HEK293 (cell line): ENCODE measurements at regions not wholly inside any gene's neighbourhood (a gene's known extent, or its start where the extent isn't known, plus 50 kb on each side); places are given as distances from the start of the nearest gene placed in this dataset.

Experiments
- CTCF ChIA-PET: fragments of 350-600 bp; formaldehyde crosslinking; extraction: SDS; loops from one replicate; lab custom pipeline; 2021; ENCODE audit warnings: antibody characterized with exemption; lab: Yijun Ruan, JAX
- POLR2A ChIA-PET: fragments of 300-600 bp; formaldehyde crosslinking; extraction: SDS; loops from one replicate; lab custom pipeline; 2020; ENCODE audit warnings: antibody characterized with exemption, inconsistent platforms; lab: Yijun Ruan, JAX
- H3K27ac ChIP-seq: fragments of 200-500 bp; sonication (Bioruptor generic); 2 replicates; pipeline ENCODE4 v1.5.1; 2014; ENCODE audit warnings: low read depth, low read length, control low read depth, inconsistent platforms; ENCODE audit errors: extremely low read depth
- H3K36me3 ChIP-seq, 2 experiments: fragments of 200-500 bp in 1 of 2; sonication (Bioruptor generic) in 1 of 2; 1 replicate in 1 of 2; 2 replicates in 1 of 2; pipeline ENCODE4 v1.5.1; 2014 to 2017; ENCODE audit warnings: inconsistent platforms in 2 of 2, low read length in 2 of 2; ENCODE audit not compliant: control insufficient read depth in 2 of 2, insufficient read depth in 1 of 2
- H3K4me1 ChIP-seq: fragments of 200-500 bp; sonication (Bioruptor generic); 2 replicates; pipeline ENCODE4 v1.5.1; 2014; ENCODE audit warnings: mild to moderate bottlenecking, low read length, inconsistent platforms; ENCODE audit not compliant: control insufficient read depth, insufficient read depth
- H3K4me3 ChIP-seq: 2 replicates; pipeline ENCODE4 v1.5.1; 2011; ENCODE audit warnings: low read depth, mild to moderate bottlenecking, control low read depth, low read length, moderate library complexity
- H3K9me3 ChIP-seq: fragments of 200-500 bp; sonication (Bioruptor generic); 2 replicates; pipeline ENCODE4 v1.5.1; 2014; ENCODE audit warnings: low read depth, low read length, inconsistent platforms; ENCODE audit not compliant: control insufficient read depth, insufficient read depth
- ELK4 ChIP-seq: IDR thresholded peaks from 2 replicates; pipeline ENCODE4 v1.6.1; 2011; ENCODE audit warnings: mild to moderate bottlenecking, low read depth, low read length, borderline replicate concordance
- IKZF3 ChIP-seq: fragments of 450-650 bp; IDR thresholded peaks from 2 replicates; pipeline ENCODE4 v1.5.0; 2018; ENCODE audit warnings: missing biosample characterization, mild to moderate bottlenecking, missing genetic modification characterization, moderate library complexity
- INSM2 ChIP-seq: fragments of 450-650 bp; formaldehyde crosslinking; IDR thresholded peaks from 2 replicates; pipeline ENCODE4 v1.5.1; 2016; ENCODE audit warnings: missing biosample characterization, missing genetic modification characterization
- KLF10 ChIP-seq: fragments of 450-650 bp; IDR thresholded peaks from 2 replicates; pipeline ENCODE4 v1.5.1; 2018; ENCODE audit warnings: missing biosample characterization, mild to moderate bottlenecking, missing genetic modification characterization
- KLF16 ChIP-seq: fragments of 450-650 bp; formaldehyde crosslinking; IDR thresholded peaks from 2 replicates; pipeline ENCODE4 v1.5.1; 2017; ENCODE audit warnings: missing biosample characterization, missing genetic modification characterization
- SALL2 ChIP-seq: fragments of 450-650 bp; formaldehyde crosslinking; IDR thresholded peaks from 2 replicates; pipeline ENCODE4 v1.5.0; 2017; ENCODE audit warnings: missing biosample characterization, mild to moderate bottlenecking, missing genetic modification characterization, borderline replicate concordance
- YY1 ChIP-seq: fragments of 450-650 bp; formaldehyde crosslinking; IDR thresholded peaks from 2 replicates; pipeline ENCODE4 v1.5.1; 2018; ENCODE audit warnings: missing biosample characterization, missing genetic modification characterization
- ZBTB48 ChIP-seq: fragments of 450-650 bp; formaldehyde crosslinking; IDR thresholded peaks from 2 replicates; pipeline ENCODE4 v1.5.1; 2016; ENCODE audit warnings: missing biosample characterization, missing genetic modification characterization
- ZFP3 ChIP-seq: fragments of 450-650 bp; formaldehyde crosslinking; IDR thresholded peaks from 2 replicates; pipeline ENCODE4 v1.5.1; 2016; ENCODE audit warnings: low read depth, missing biosample characterization, missing genetic modification characterization
- ZNF114 ChIP-seq: fragments of 450-650 bp; formaldehyde crosslinking; IDR thresholded peaks from 2 replicates; pipeline ENCODE4 v1.5.0; 2017; ENCODE audit warnings: missing biosample characterization, missing genetic modification characterization
- ZNF157 ChIP-seq: fragments of 450-650 bp; formaldehyde crosslinking; IDR thresholded peaks from 2 replicates; pipeline ENCODE4 v1.5.1; 2016; ENCODE audit warnings: missing biosample characterization, missing genetic modification characterization
- ZNF335 ChIP-seq: fragments of 450-650 bp; formaldehyde crosslinking; conservative IDR thresholded peaks from 2 replicates; pipeline ENCODE4 v1.5.1; 2016; ENCODE audit warnings: missing biosample characterization, missing genetic modification characterization
- ZNF350 ChIP-seq: fragments of 450-650 bp; formaldehyde crosslinking; IDR thresholded peaks from 2 replicates; pipeline ENCODE4 v1.5.0; 2017; ENCODE audit warnings: missing biosample characterization, mild to moderate bottlenecking, missing genetic modification characterization
- ZNF391 ChIP-seq: fragments of 450-650 bp; formaldehyde crosslinking; IDR thresholded peaks from 2 replicates; pipeline ENCODE4 v1.5.1; 2016; ENCODE audit warnings: low read depth, missing biosample characterization, missing genetic modification characterization, borderline replicate concordance
- ZNF488 ChIP-seq: fragments of 450-650 bp; formaldehyde crosslinking; IDR thresholded peaks from 2 replicates; pipeline ENCODE4 v1.5.1; 2016; ENCODE audit warnings: missing biosample characterization, missing genetic modification characterization
- ZNF513 ChIP-seq: fragments of 450-650 bp; IDR thresholded peaks from 2 replicates; pipeline ENCODE4 v1.5.1; 2018; ENCODE audit warnings: missing biosample characterization, missing genetic modification characterization
- ZNF529 ChIP-seq: fragments of 450-650 bp; formaldehyde crosslinking; IDR thresholded peaks from 2 replicates; pipeline ENCODE4 v1.5.1; 2017; ENCODE audit warnings: missing genetic modification characterization, missing biosample characterization; ENCODE audit not compliant: insufficient replicate concordance
- ZNF548 ChIP-seq: fragments of 450-650 bp; formaldehyde crosslinking; IDR thresholded peaks from 2 replicates; pipeline ENCODE4 v1.5.1; 2016; ENCODE audit warnings: missing biosample characterization, missing genetic modification characterization
- ZNF558 ChIP-seq: fragments of 450-650 bp; formaldehyde crosslinking; IDR thresholded peaks from 2 replicates; pipeline ENCODE4 v1.5.1; 2016; ENCODE audit warnings: missing biosample characterization, missing genetic modification characterization
- ZNF624 ChIP-seq: fragments of 450-650 bp; formaldehyde crosslinking; IDR thresholded peaks from 2 replicates; pipeline ENCODE4 v1.5.1; 2017; ENCODE audit warnings: missing biosample characterization, missing genetic modification characterization
- ZNF626 ChIP-seq: fragments of 450-650 bp; sonication (Bioruptor Pico); formaldehyde crosslinking; IDR thresholded peaks from 2 replicates; pipeline ENCODE4 v1.5.1; 2018; ENCODE audit warnings: missing biosample characterization, missing genetic modification characterization, inconsistent platforms
- ZSCAN30 ChIP-seq: fragments of 450-650 bp; IDR thresholded peaks from 2 replicates; pipeline ENCODE4 v1.5.1; 2018; ENCODE audit warnings: missing biosample characterization, mild to moderate bottlenecking, missing genetic modification characterization, moderate library complexity
- TF ChIP-seq, protein P1 (sequence below): fragments of 450-650 bp; formaldehyde crosslinking; IDR thresholded peaks from 2 replicates; pipeline ENCODE4 v1.5.1; 2017; ENCODE audit warnings: missing biosample characterization, missing genetic modification characterization
- TF ChIP-seq, protein P2 (sequence below): fragments of 450-650 bp; formaldehyde crosslinking; IDR thresholded peaks from 2 replicates; pipeline ENCODE4 v1.5.1; 2016; ENCODE audit warnings: missing biosample characterization, missing genetic modification characterization, low read depth

DNA sequence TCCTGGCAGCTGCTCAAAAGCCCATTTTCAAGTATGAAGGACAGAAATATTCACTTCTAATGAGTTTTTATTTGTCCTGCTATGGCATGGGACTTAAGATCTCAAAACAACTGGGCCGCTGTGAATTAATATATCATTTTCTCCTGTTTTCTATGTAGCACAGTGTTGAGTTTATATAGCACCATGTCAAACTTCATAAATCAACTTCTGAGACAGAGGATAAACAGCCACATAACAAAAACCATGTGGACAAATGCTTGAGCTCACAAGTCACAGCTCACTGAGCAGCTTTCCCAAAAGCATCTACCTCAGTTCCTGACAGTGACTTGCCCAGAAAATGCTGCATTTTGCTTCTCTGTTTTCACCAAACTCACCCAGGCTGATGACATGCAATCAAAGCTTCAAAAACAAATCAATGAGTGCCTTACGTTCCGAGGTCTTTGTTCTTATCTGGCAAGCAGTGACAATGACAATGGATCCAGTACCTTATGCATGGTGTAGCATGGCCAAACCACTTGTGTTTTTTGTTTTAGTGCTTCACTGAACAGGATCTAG lies 722.6 kb downstream of the LRRIQ3 start:
- H3K9me3 ChIP-seq: no peaks in the 10 kb centered on the region
- no peaks in the 10 kb centered on the region for H3K36me3 ChIP-seq
- ChIA-PET CTCF (no interaction called here), POLR2A (no interaction called here)
- H3K27ac ChIP-seq: no peak overlapping the region
- no peak overlapping the region for H3K4me3 ChIP-seq
- H3K4me1 ChIP-seq: no peaks in the 10 kb centered on the region
- TF ChIP-seq INSM2 (tag by site-specific recombination): no peak
- no peak for TF ChIP-seq KLF16 (tag by site-specific recombination)
- no peak for TF ChIP-seq IKZF3 (tag by site-specific recombination)
- TF ChIP-seq ZFP3 (tag by site-specific recombination): no peak
- no peak for TF ChIP-seq ELK4
- no peak for TF ChIP-seq ZBTB48 (tag by site-specific recombination)
- TF ChIP-seq ZNF488 (tag by site-specific recombination): no peak
- TF ChIP-seq ZNF548: no peak
- no peak for TF ChIP-seq ZNF513
- TF ChIP-seq ZNF391 (tag by site-specific recombination): no peak
- no peak for TF ChIP-seq ZNF335 (tag by site-specific recombination)
- TF ChIP-seq KLF10: no peak
- TF ChIP-seq ZNF114 (tag by site-specific recombination): no peak
- TF ChIP-seq ZSCAN30 (tag by site-specific recombination): no peak
- TF ChIP-seq ZNF558 (tag by site-specific recombination): no peak
- TF ChIP-seq, protein P1, sequence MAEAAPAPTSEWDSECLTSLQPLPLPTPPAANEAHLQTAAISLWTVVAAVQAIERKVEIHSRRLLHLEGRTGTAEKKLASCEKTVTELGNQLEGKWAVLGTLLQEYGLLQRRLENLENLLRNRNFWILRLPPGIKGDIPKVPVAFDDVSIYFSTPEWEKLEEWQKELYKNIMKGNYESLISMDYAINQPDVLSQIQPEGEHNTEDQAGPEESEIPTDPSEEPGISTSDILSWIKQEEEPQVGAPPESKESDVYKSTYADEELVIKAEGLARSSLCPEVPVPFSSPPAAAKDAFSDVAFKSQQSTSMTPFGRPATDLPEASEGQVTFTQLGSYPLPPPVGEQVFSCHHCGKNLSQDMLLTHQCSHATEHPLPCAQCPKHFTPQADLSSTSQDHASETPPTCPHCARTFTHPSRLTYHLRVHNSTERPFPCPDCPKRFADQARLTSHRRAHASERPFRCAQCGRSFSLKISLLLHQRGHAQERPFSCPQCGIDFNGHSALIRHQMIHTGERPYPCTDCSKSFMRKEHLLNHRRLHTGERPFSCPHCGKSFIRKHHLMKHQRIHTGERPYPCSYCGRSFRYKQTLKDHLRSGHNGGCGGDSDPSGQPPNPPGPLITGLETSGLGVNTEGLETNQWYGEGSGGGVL: no peak

DNA sequence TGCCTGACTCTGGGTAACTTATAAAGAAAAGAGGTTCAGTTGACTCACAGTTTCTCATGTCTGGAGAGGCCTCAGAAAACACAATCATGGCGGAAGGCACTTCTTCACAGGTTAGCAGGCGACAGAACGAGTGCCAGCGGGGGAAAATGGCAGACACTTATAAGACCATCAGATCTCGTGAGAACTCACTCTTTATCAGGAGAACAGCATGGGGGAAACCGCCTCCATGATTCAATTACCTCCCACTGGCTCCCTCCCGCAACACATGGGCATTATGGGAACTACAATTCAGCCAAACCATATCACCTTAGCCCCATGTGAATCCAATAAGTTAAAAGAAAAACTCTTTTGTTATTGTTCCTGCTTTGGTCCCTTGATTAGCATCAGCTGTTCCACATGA lies 725.2 kb downstream of the LRRIQ3 start:
- Histone ChIP-seq H3K27ac (no peak overlapping the region), H3K4me3 (no peak overlapping the region), H3K9me3 (no peaks in the 10 kb centered on the region), H3K4me1 (no peaks in the 10 kb centered on the region), H3K36me3 (no peaks in the 10 kb centered on the region)
- ChIA-PET CTCF (no interaction called here), POLR2A (no interaction called here)
- TF ChIP-seq ZNF157 (no peak), YY1 (tag by site-specific recombination) (peak; percentile 15; the same call in 1 of the 2 replicates), ZNF529 (no peak), ZNF350 (tag by site-specific recombination) (no peak), ZNF626 (tag by site-specific recombination) (no peak), SALL2 (no peak), ZNF624 (tag by site-specific recombination) (no peak), ZNF488 (tag by site-specific recombination) (no peak)
- TF ChIP-seq, protein P2, sequence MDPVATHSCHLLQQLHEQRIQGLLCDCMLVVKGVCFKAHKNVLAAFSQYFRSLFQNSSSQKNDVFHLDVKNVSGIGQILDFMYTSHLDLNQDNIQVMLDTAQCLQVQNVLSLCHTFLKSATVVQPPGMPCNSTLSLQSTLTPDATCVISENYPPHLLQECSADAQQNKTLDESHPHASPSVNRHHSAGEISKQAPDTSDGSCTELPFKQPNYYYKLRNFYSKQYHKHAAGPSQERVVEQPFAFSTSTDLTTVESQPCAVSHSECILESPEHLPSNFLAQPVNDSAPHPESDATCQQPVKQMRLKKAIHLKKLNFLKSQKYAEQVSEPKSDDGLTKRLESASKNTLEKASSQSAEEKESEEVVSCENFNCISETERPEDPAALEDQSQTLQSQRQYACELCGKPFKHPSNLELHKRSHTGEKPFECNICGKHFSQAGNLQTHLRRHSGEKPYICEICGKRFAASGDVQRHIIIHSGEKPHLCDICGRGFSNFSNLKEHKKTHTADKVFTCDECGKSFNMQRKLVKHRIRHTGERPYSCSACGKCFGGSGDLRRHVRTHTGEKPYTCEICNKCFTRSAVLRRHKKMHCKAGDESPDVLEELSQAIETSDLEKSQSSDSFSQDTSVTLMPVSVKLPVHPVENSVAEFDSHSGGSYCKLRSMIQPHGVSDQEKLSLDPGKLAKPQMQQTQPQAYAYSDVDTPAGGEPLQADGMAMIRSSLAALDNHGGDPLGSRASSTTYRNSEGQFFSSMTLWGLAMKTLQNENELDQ (tag by site-specific recombination): no peak
